Neuronal stem cell (in vitro differentiated cells): ENCODE measurements at regions not wholly inside any gene's neighbourhood (a gene's known extent, or its start where the extent isn't known, plus 50 kb on each side); places are given as distances from the start of the nearest gene placed in this dataset.
"Not testable (repeated sequence)": the region's sequence is repeated elsewhere in the genome, so short reads cannot be mapped to it uniquely, and the experiment has no call there.

Experiments used
- DNase-seq: peaks from one replicate; pipeline ENCODE4 v3.0.0-alpha.2; 2013; ENCODE audit warnings: low spot score
- H2AFZ ChIP-seq: one replicate; pipeline ENCODE4 v1.6.1; 2013; ENCODE audit warnings: mild to moderate bottlenecking, low read length, inconsistent platforms
- H2AK5ac ChIP-seq: 2 replicates; pipeline ENCODE4 v1.6.1; 2013; ENCODE audit warnings: low read depth, mild to moderate bottlenecking, inconsistent platforms, low read length, moderate library complexity, mixed read lengths
- H2BK120ac ChIP-seq: 2 replicates; pipeline ENCODE4 v1.6.1; 2013; ENCODE audit warnings: low read depth, mild to moderate bottlenecking, inconsistent platforms, low read length, moderate library complexity, mixed read lengths
- H2BK12ac ChIP-seq: one replicate; pipeline ENCODE4 v1.6.1; 2013; ENCODE audit warnings: low read length, inconsistent platforms
- H2BK15ac ChIP-seq: 2 replicates; pipeline ENCODE4 v1.6.1; 2013; ENCODE audit warnings: mild to moderate bottlenecking, low read length, inconsistent platforms, mixed read lengths
- H2BK5ac ChIP-seq: one replicate; pipeline ENCODE4 v1.6.1; 2013; ENCODE audit warnings: inconsistent platforms, mild to moderate bottlenecking, low read length, moderate library complexity
- H3K14ac ChIP-seq: one replicate; pipeline ENCODE4 v1.6.1; 2013; ENCODE audit warnings: low read length, inconsistent platforms
- H3K18ac ChIP-seq: 2 replicates; pipeline ENCODE4 v1.6.1; 2013; ENCODE audit warnings: low read length, inconsistent platforms
- H3K23ac ChIP-seq: 2 replicates; pipeline ENCODE4 v1.6.1; 2013; ENCODE audit warnings: low read depth, mild to moderate bottlenecking, mixed read lengths, low read length, inconsistent platforms; ENCODE audit not compliant: poor library complexity
- H3K27ac ChIP-seq: replicated peaks from 3 replicates; pipeline ENCODE4 v1.5.1; 2013; ENCODE audit warnings: low read length, inconsistent platforms
- H3K27me3 ChIP-seq, 3 experiments: 2 replicates each; pipeline ENCODE4 v1.6.1; 2013; ENCODE audit warnings: low read length in 3 of 3, mild to moderate bottlenecking in 2 of 3, inconsistent platforms in 1 of 3, low read depth in 1 of 3, mixed read lengths in 1 of 3, moderate library complexity in 1 of 3; ENCODE audit not compliant: control insufficient read depth in 3 of 3, insufficient read depth in 3 of 3
- H3K36me3 ChIP-seq, 2 donors: replicated peaks in 1 of 2; 2 replicates each; pipeline ENCODE4 v1.6.1; 2013; ENCODE audit warnings: low read length in 2 of 2; ENCODE audit not compliant: control insufficient read depth in 2 of 2, insufficient read depth in 2 of 2
- H3K4ac ChIP-seq: 2 replicates; pipeline ENCODE4 v1.6.1; 2013; ENCODE audit warnings: inconsistent platforms, mild to moderate bottlenecking, low read length, moderate library complexity
- H3K4me1 ChIP-seq, 2 donors: 1 replicate in 1 of 2; 2 replicates in 1 of 2; pipeline ENCODE4 v1.6.1; 2013; ENCODE audit warnings: low read length in 2 of 2, low read depth in 1 of 2; ENCODE audit not compliant: control insufficient read depth in 2 of 2, insufficient read depth in 1 of 2
- H3K4me2 ChIP-seq: one replicate; pipeline ENCODE4 v1.6.1; 2013; ENCODE audit warnings: mild to moderate bottlenecking, low read length, inconsistent platforms; ENCODE audit not compliant: insufficient read depth, poor library complexity, severe bottlenecking
- H3K4me3 ChIP-seq, 2 donors: 2 replicates each; pipeline ENCODE4 v1.5.1; 2013; ENCODE audit warnings: low read length in 2 of 2, mild to moderate bottlenecking in 2 of 2, inconsistent platforms in 1 of 2, moderate library complexity in 1 of 2
- H3K79me1 ChIP-seq: one replicate; pipeline ENCODE4 v1.6.1; 2013; ENCODE audit warnings: low read depth, mild to moderate bottlenecking, inconsistent platforms, low read length, moderate library complexity
- H3K9ac ChIP-seq: one replicate; pipeline ENCODE4 v1.6.1; 2013; ENCODE audit warnings: mild to moderate bottlenecking, low read depth, low read length, inconsistent platforms; ENCODE audit not compliant: poor library complexity
- H3K9me3 ChIP-seq, 2 donors: replicated peaks in 1 of 2; 2 replicates each; pipeline versions ENCODE3 to v1.6.1; 2013; ENCODE audit warnings: low read length in 2 of 2, mild to moderate bottlenecking in 2 of 2, inconsistent platforms in 1 of 2, low read depth in 1 of 2, mixed read lengths in 1 of 2, moderate library complexity in 1 of 2; ENCODE audit not compliant: control insufficient read depth in 2 of 2, insufficient read depth in 1 of 2
- H4K8ac ChIP-seq: one replicate; pipeline ENCODE4 v1.6.1; 2013; ENCODE audit warnings: low read depth, mild to moderate bottlenecking, inconsistent platforms, low read length, moderate library complexity
- H4K91ac ChIP-seq: one replicate; pipeline ENCODE4 v1.6.1; 2013; ENCODE audit warnings: low read length, low read depth, mild to moderate bottlenecking, inconsistent platforms; ENCODE audit not compliant: poor library complexity
- WGBS, 2 donors: extraction: QIAGEN DNeasy Blood & Tissue Kit; methylation state at CpG; one replicate each; pipeline ENCODE4 v1.1.7; 2013; ENCODE audit warnings: missing lambda C conversion rate in 2 of 2, mixed read lengths in 1 of 2; ENCODE audit not compliant: insufficient read length in 2 of 2, insufficient replicate concordance in 1 of 2; ENCODE audit errors: extremely low coverage in 2 of 2; 5-methylcytosine and 5-hydroxymethylcytosine counted together

GRCh38 chr9:17075758-17076485 lies 58.9 kb upstream of the CNTLN start:
- Histone ChIP-seq H2BK120ac (no peak overlapping the region), H3K18ac (no peak overlapping the region), H4K8ac (no peak overlapping the region), H3K4me1 (no peaks in the 10 kb centered on the region), H3K4ac (no peak overlapping the region), H3K9me3 (no peaks in the 10 kb centered on the region), H4K91ac (no peak overlapping the region), H2AFZ (no peak overlapping the region), H2BK12ac (no peak overlapping the region), H3K14ac (no peak overlapping the region), H3K23ac (no peak overlapping the region), H3K27ac (no peak overlapping the region), H3K79me1 (no peaks in the 10 kb centered on the region), H2AK5ac (no peak overlapping the region), H3K4me3 (no peak overlapping the region), H3K36me3 (no peaks in the 10 kb centered on the region), H2BK5ac (no peak overlapping the region), H2BK15ac (no peak overlapping the region), H3K9ac (no peak overlapping the region), H3K27me3 (no peaks in the 10 kb centered on the region), H3K4me2 (no peak overlapping the region)
- no peak for DNase-seq
- no CpG with 5 or more reads among the region's 3 CpGs for WGBS, 2 donors

GRCh38 chr9:17075146-17075757 lies 59.6 kb upstream of the CNTLN start:
- Histone ChIP-seq H3K4ac (no peak overlapping the region), H3K4me1 (no peaks in the 10 kb centered on the region), H3K27ac (no peak overlapping the region), H3K4me2 (no peak overlapping the region), H3K27me3 (no peaks in the 10 kb centered on the region), H2BK12ac (no peak overlapping the region), H2BK15ac (no peak overlapping the region), H3K36me3 (no peaks in the 10 kb centered on the region), H3K9me3 (no peaks in the 10 kb centered on the region), H3K79me1 (no peaks in the 10 kb centered on the region), H2BK120ac (no peak overlapping the region), H3K9ac (no peak overlapping the region), H3K14ac (no peak overlapping the region), H2AFZ (no peak overlapping the region), H4K8ac (no peak overlapping the region), H4K91ac (no peak overlapping the region), H3K18ac (no peak overlapping the region), H2BK5ac (no peak overlapping the region), H3K23ac (no peak overlapping the region), H3K4me3 (no peak overlapping the region), H2AK5ac (no peak overlapping the region)
- DNase-seq: no peak
- WGBS, 2 donors: no CpG with 5 or more reads among the region's 4 CpGs

- not testable (repeated sequence) for H4K8ac ChIP-seq, H3K23ac ChIP-seq, H2BK120ac ChIP-seq, H2BK15ac ChIP-seq, H3K36me3 ChIP-seq, H3K9ac ChIP-seq, H3K4me1 ChIP-seq, H2BK12ac ChIP-seq, H2AFZ ChIP-seq, H3K79me1 ChIP-seq, H3K27me3 ChIP-seq, H4K91ac ChIP-seq, DNase-seq, H3K27ac ChIP-seq, H3K4ac ChIP-seq, H3K9me3 ChIP-seq, H2AK5ac ChIP-seq, H3K14ac ChIP-seq, H3K18ac ChIP-seq, H2BK5ac ChIP-seq, H3K4me3 ChIP-seq, H3K4me2 ChIP-seq
- no CpG with 5 or more reads among the region's 22 CpGs for WGBS, 2 donors
Observed at GRCh38 chr9:17072563-17072962, 62.3 kb upstream of the CNTLN start.

- H3K27me3 ChIP-seq: no peaks in the 10 kb centered on the region
- no peaks in the 10 kb centered on the region for H3K36me3 ChIP-seq
- no peak overlapping the region for H3K27ac ChIP-seq
- no peaks in the 10 kb centered on the region for H3K9me3 ChIP-seq
- H4K8ac ChIP-seq: no peak overlapping the region
- no peaks in the 10 kb centered on the region for H3K79me1 ChIP-seq
- H2BK12ac ChIP-seq: no peak overlapping the region
- no peak overlapping the region for H3K4me3 ChIP-seq
- H2BK5ac ChIP-seq: no peak overlapping the region
- H2AFZ ChIP-seq: no peak overlapping the region
- no peak overlapping the region for H2BK15ac ChIP-seq
- no CpG with 5 or more reads among the region's 3 CpGs for WGBS, 2 donors
- no peak overlapping the region for H3K4ac ChIP-seq
- no peak overlapping the region for H3K23ac ChIP-seq
- H3K4me2 ChIP-seq: no peak overlapping the region
- H2BK120ac ChIP-seq: no peak overlapping the region
- H4K91ac ChIP-seq: no peak overlapping the region
- H2AK5ac ChIP-seq: no peak overlapping the region
- no peak overlapping the region for H3K18ac ChIP-seq
- no peak overlapping the region for H3K9ac ChIP-seq
- no peak for DNase-seq
- H3K4me1 ChIP-seq: no peaks in the 10 kb centered on the region
- no peak overlapping the region for H3K14ac ChIP-seq
Observed at GRCh38 chr9:17068671-17069070, 66.2 kb upstream of the CNTLN start.
